Dedifferentiated amniotic fluid mesenchymal stem cell (primary cell): ENCODE measurements at regions not wholly inside any gene's neighbourhood (a gene's known extent, or its start where the extent isn't known, plus 50 kb on each side); places are given as distances from the start of the nearest gene placed in this dataset.
"Not testable (repeated sequence)": the region's sequence is repeated elsewhere in the genome, so short reads cannot be mapped to it uniquely, and the experiment has no call there.

ENCODE experiments used
- DNase-seq: peaks from one replicate; pipeline ENCODE4 v3.0.0-alpha.2; 2016; ENCODE audit errors: extremely low spot score

DNA sequence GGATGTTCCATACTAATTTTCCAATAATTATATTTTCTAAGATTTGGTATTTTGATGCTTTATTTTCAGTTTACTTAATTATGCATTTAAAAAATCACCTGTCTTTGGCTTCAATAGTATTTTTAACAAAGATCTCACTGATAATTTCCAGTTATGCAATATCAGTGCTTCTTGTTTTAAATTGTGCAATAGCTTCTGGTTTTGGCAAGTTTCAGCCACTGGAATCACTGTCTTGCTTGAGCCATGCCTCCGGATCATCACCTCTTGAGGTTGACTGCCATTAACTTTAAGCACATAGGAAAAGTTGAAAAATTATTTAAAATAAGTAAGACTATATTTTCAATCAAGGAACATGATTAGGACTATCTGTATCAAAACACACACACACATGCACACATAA lies 1242.1 kb downstream of the HACE1 start:
- no peak for DNase-seq

DNA sequence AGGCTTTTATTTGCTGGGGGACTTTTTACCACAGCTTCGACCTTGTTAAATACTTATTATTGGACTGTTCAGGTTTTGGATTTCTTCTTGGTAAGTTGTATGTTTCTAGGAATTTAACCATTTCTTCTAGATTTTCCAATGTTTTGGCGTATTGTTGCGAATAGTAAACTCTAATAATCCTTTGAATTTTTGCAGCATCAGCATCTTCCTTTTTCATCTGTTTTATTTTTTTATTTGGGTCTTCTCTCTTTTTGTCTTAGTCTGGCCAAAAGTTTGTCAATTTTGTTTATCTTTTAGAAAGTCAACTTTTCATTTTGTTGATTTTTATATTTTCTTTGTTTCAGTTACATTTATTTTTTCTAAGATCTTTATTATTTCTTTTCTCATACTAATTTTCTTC lies 1272.0 kb downstream of the HACE1 start:
- DNase-seq, result no peak

DNA sequence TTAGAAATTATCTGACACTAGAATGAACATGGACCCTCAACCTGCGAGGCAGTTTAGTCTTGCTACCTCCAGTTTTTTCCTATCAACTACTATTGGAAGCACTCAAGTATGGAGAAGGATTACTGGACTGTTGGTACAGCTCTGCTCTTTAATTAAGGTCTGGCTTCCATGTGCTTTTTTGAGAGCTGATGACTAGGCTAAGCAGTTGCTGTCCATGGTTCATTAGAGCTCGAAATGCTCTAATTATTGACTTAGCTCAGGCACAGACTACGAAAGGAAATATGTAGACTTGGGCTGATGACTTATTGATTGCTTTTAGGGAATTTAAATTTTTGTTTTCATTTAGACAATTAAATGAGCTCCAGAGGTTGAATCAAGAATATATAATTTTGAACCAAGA lies 1281.6 kb downstream of the HACE1 start:
- no peak for DNase-seq

DNA sequence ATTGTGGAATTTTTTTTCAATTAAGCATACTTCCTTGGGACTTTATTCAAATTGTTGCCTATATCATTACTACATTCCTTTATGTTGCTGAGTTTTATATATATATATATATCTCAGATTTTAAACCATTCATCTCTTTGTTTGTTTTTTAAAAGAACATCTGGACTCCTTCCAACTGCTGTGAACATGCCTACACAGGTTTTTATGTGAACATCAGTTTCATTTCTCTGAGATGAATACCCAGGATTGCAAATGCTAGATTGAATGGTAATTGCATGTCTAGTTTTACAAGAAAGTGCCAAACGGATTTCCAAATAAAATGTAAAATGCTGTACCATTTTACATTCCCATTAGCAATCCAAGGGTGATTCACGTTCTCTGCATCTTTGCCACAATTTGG lies 1289.3 kb downstream of the HACE1 start:
- DNase-seq, result no peak

DNA sequence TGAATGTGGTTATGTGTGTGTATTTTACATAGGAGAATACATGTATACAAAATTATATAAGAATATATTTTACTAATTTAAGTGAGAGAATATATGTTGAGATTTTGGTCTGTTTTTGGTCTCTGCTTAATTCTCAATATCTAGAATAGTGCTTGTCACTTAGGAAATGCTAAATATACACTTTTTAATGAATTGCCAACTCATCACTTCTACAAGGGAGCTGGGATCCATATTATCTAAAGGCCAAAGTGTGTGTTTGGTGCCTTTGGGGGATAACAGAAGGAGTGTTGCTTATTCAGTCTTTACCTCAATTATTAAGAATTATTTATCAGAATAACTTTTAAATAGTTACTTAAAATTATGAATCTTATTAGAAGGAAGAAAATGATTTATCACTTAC lies 1304.8 kb downstream of the HACE1 start:
- DNase-seq, result no peak

DNA sequence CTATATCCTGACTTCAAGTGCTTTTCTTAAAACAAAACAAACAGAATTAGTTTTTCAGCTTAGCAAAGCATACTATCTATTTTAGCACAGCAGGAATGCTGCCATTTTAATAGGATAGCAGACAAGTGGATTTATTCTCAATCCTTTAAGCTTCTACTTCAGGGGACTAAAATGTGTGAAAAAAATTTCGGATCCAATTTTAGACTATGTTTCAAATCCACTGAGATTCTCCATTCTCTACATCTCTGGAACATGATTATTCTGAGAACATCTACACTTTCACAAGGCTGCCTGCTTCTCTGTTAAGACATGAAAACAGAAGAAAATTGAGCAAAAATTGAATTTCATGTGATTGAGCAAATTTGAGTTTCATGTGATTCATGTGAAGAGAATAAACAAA lies 1321.3 kb downstream of the HACE1 start:
- DNase-seq, result no peak

DNA sequence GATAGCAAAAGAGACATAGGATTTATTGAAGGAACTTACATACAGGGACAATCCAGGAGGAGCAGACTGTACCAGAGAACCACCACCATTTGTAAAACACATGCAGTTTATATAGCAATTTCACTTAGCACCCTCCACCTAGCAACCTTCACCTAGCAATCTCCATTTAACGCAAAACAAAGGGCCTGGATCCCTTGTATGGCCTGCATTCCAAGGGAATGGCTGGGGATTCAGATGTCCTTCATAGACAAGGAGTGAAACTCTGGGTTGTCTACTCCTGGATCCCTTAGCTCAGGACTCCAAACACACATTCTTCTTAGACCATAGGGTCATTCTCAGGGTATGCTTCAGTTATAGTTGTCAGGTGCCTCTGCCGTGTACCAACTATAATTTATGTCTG lies 1324.9 kb downstream of the HACE1 start:
- no peak for DNase-seq

DNA sequence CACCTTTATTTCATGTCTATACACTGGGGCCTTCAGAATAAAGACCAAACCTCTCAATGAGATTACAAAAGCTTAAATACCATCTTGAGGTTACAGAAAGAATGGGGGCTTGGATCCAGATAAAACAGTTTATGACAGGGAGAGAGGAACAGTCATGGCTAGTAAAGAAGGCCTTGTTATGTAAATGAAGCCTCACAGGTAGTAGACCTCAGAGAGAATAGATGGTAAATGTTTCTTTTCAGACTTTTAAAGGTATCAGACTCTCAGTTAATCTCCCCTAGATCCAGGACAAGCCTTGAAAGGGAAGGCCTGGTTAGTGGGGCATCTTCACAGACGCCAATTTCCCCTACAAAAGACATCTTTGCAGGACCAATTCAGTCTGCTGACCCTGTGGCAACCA lies 1325.6 kb downstream of the HACE1 start:
- DNase-seq, result no peak

DNA sequence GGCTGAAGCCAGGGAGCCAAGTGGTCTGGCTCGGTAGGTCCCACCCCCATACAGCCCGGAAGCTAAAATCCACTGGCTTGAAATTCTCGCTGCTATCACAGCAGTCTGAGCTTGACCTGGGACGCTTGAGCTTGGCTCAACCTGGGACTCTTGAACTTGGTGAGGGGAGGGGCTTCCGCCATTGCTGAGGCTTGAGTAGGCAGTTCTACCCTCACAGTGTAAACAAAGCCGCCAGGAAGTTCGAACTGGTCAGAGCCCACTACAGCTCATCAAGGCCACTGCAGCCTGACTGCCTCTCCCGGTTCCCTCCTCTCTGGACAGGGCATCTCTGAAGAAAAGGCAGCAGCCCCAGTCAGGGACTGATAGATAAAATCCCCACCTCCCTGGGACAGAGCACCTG lies 1337.7 kb downstream of the HACE1 start:
- no peak for DNase-seq

DNA sequence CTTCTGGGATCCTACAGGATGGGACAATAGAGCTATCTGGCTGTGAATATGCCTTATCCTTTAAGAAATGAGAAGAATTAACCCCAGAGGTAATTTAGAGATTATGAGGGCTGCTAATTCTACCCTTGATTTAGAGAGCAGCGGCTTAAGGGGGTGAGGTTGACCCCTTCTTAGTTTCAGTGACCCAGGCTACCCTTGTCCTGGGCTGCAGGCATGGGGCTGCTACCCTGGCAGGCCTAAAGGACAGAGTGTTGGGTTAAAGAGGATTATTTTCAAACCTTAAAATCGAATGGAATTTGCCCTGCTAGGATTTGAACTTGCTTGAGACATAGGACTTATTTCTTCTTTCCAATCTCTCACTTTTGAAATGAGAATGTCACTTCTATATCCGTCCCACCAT lies 1343.4 kb downstream of the HACE1 start:
- no peak for DNase-seq

DNA sequence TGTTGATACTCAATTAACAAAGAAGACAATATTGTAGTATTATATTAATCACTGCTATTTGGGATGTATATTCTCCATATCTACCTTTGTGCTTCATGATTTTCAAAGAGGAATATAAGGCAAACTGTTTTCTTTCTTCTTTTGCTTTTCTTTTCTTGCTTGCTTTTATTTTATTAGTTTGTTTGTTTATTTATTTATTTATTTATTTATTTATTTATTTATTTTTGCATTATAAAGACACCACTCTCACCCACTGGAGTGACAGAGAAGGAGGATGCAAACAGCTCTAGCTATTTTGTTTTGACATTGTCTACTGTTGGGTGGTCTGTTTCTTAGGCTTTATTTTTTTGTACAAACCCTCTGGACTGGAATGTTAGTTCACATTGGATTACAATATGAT lies 1352.7 kb downstream of the HACE1 start:
- DNase-seq, result no peak

DNA sequence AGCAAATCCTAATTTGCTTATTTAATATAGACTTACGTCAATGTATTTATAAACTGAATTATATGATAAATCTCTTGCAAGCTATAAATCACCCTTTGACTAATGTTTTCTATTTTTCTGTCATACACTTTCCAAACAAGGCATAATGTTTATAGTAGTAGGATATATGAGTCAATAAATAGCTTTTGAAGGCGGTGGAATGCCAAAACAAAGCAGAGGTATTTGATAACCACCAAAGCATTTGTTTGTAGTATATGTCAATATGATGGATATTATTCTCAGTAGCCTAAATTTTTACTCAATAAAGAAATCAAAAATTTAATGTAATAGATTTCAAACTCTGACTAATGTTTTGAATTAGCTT lies 1354.6 kb downstream of the HACE1 start:
- no peak for DNase-seq

DNA sequence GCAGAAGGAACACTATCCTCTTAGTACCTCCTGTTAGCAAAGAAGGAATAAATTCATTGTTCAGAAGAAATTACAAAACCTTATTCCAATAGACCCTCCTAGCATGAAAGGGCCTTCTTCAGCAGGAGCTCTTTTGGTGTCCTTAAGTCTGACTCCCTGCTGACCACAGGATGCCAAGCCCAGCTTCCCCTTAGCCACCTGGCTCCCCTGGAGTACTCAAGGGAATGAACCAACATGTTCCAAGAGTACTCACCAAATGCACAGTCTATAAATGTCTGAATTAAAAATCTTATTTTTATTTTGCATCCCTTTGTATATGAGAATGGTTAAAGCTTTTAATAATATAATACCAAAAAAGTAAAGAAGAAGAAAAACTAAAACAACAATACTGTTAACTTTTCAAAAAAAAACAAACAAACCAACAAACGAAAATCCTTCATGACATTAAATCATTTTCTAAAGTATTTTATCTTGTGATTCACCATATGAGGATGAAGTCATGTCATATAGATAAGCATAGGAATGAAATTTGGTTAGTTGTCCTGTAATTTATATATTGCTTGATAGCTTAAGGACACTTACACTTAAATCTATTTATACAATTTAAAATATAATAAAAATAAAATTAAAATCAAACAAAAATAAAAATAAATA lies 1355.1 kb downstream of the HACE1 start:
- no peak for DNase-seq

DNA sequence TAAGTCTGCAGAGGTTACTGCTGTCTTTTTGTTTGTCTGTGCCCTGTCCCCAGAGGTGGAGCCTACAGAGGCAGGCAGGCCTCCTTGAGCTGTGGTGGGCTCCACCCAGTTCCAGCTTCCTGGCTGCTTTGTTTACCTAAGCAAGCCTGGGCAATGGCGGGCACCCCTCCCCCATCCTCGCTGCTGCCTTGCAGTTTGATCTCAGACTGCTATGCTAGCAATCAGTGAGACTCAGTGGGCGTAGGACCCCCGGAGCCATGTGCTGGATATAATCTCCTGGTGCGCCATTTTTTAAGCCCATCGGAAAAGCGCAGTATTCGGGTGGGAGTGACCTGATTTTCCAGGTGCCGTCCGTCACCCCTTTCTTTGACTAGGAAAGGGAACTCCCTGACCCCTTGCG lies 1363.1 kb downstream of the HACE1 start:
- not testable (repeated sequence) for DNase-seq

DNA sequence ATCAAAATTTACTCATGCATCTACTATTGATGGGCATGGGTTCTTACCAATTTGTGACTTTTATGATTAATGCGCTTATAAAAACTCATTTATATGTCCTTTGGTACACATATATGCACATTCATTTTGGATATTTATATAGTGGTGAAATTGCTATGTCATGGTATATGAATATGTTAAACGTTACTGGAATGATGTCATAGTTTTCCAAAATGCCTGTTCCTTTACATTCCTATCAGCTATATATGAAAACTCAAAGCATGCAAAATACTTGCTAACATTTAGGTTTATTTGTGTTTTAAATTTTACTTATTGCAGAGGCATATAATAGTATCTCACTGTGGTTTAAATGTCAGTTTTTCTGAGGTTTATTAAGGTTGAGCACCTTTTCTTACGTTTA lies 1403.1 kb downstream of the HACE1 start:
- DNase-seq, result no peak

DNA sequence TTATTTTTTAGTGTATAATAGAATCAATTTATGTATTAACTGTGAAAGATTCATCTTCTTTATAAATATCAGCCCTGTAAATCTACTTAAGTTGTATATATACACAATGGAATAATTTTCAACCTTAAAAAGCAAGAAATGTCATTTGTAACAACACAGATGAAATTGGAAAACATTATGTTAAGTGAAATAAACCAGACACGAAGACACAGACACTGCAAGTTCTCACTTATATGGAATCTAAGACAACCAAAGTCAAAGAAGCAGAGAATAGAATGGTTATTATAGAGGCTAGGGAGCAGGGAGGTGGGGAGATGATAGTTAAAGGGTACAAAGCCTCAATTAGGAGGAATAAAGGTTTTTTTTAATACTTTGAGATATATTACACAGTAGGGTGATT lies 1404.4 kb downstream of the HACE1 start:
- DNase-seq, result no peak

DNA sequence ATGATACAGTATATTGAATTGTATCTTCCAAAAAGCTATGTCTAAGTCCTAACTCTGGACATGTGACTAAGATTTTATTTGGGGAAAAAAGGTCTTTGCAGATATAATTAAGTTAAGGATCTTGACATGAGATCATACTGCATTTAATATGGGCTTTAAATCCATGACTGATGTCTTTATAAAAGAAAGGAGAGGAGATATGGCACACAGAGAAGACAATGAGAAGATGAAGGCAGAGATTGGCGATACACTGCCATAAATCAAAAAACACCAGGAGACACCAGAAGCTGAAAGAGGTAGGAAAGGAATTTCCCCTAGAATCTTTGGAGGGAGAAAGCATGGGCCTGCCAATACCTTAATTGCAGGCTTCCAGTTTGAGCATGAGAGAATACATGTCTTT lies 1450.2 kb downstream of the HACE1 start:
- DNase-seq, result no peak

DNA sequence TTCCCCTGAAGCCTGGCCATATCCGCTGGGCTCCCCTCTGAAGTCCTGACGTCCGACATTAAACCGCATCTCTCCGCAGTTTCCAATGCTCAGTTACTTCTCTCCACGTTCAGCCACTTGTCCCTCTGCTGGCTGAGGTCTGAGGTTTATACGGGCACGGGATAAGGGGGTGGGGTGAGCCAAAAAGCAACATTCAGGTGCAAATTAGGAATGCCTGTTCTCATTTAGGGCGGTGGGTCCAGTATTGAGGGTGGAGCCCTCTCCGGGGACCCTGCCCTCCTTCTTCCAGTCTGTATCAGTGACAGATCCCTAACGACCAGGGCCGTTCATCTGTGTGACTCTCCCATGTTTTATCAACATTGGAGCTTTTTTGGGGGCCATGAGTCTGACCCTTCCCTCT lies 1454.4 kb downstream of the HACE1 start:
- no peak for DNase-seq

DNA sequence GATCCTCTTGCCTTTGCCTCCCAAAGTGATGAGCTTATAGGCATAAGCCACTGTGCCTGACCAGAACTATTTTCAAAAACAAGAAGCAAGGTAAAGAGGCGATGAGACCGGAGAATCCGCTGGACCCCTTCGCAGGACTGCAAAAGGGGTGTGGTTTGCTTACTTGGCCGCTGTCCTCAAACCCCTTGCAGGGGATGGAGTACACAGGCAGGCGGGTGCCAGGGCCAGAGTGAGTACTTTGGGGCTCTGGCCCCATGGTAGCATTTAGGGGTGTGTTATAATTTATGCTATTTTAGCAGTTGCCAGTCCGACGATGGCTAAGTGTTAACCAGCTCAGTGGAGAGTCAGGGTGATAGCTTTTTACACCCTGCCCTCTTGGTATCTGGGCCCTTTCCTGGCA lies 1454.9 kb downstream of the HACE1 start:
- no peak for DNase-seq

DNA sequence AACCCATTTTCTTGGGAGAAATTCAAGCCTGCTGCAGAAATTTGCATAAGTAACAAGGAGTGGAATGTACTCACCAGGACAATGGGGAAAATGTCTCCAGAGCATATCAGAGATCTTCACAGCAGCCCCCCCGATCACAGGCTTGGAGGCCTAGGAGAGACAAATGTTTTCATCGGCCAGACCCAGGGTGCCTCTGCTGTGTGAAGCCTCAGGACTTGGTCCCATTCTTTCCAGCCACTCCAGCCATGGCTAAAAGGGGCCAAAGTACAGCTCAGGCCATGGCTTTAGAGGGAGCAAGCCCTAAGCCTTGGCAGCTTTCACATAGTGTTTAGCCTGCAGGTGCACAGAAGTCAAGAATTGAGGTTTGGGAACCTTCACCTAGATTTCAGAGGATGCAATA lies 1463.0 kb downstream of the HACE1 start:
- DNase-seq, result no peak

DNA sequence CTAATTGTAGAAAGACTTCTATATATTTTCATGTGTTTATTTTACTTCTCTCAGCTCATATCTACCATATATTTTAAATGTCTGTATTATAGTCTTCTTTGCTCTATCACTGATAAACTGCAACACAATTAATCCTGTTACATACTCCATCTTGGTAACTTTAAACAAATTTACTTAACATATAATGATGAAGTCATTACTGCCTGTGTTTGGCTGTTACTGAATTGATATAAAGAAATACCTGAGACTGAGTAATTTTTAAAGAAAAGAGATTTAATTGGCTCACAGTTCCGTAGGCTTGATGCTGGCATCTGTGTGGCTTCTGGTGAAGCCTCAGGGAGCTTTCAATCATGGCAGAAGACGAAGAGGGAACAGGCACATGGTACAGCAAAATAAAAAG lies 1480.4 kb downstream of the HACE1 start:
- no peak for DNase-seq

DNA sequence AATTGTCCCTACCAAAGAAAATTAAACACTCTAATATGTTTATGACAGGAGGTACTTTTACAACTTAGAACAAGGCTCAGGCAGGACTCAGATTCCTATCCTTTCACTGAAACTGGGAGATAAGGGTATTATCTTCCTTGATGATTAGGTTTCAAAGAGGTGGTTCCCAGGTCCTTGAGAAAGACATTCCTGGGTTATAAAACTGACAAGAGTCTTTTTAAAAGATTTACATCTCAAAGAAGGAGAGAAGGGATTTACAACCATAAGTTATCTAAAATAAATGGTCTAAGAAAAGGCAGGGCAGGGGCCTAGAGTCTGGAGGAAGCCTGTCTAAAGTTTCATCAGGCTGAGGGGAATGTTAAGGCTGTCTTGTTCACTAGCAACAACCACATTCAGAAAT lies 1492.5 kb downstream of the HACE1 start:
- no peak for DNase-seq

DNA sequence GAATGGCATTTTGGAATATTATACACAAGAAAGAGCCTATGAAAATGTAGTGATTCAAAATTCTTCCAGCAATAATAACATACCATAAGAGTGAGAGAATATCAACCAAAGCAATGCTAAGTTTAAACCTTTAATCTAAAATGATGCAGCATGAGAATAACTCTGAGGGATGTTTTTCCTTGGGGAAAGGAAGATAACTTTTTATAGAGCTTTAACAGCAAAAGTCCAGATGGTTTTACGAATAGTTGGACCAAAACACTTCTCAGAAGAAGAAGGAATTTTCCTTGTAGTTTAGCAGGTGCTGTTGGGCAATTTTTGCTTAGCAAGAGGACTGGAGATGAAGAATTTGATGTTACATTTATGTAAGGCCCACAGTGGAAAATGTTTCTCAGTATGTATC lies 1503.2 kb downstream of the HACE1 start:
- DNase-seq, result no peak

DNA sequence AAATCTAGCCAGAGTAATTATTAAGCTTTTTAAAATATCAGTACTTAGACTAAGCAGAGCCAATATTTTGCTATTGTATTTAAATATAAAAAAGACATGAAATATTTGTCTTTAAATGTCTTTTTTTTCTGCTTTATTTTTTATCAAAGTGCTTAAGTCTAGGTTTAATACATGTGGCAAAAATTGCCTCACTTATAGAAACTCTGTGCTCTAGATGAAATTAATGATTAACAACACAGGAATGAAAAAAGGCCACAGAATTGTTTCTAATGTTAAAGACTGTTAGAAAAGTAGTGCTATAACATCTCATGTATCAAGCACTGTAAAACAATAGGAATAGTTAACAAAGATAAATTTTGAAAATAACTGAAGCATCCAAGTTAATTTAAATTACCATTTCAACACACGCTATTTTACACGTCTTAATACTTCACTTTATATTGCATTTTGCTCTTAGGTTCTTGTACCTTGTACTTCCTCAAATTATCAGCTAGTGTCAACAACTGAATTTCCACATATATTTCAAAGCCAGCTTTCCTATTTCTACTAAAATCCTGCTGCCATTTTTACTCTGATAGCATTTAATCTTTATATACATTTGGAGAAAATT lies 1515.1 kb downstream of the HACE1 start:
- no peak for DNase-seq
